HG03139 (cell line): ENCODE measurements at regions not wholly inside any gene's neighbourhood (a gene's known extent, or its start where the extent isn't known, plus 50 kb on each side); places are given as distances from the start of the nearest gene placed in this dataset.

Experiments
- ATAC-seq: cut with Tn5 transposase; IDR thresholded peaks from one replicate; pipeline ENCODE4 v1.9.1; 2021; ENCODE audit not compliant: unreplicated experiment

- no peak for ATAC-seq
Observed at GRCh38 chr1:90210633-90211491, 216.0 kb downstream of the ZNF326 start.

- no peak for ATAC-seq
Observed at GRCh38 chr1:90208949-90209348, 214.0 kb downstream of the ZNF326 start.

DNA sequence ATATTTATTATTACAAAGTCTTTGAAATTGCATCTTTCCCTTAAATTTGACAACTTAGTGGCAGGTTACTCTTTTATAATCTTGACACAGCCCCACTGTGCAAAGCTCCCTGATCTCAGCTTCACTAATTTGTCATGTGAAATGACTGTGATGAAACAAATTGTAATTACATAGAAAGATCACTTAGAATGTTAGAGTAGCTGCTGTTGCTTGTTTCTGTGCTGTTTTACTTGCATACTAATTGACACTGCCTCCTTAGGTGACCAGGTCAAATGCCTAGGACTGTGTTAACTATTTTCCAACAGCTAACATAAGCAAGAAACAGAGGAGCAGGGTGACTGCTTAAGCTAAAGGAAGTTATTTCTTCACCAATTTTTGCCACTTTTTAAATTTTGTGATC is 211.3 kb downstream of the ZNF326 start:
- ATAC-seq: no peak

DNA sequence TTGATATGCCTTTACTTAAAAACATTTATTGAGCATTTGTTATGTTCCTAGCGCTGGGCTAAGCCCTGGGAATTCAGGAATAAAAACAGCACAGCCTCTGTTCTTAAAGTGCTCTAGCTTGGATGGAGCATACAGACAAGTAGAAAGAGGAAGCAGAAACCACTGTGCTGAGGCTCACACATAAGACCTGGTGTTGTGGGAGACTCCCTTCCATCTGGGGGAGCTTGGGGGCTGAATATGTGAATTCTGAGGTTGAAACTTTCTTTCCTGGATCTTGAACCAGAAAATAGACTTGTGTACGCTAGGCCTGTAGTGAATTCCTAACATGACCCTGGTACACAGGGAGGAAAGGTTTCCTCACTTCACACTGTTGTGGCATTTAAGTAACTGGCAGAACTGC is 209.9 kb downstream of the ZNF326 start:
- no peak for ATAC-seq

GRCh38 chr1:90204023-90204590 is 209.2 kb downstream of the ZNF326 start:
- ATAC-seq: no peak

DNA sequence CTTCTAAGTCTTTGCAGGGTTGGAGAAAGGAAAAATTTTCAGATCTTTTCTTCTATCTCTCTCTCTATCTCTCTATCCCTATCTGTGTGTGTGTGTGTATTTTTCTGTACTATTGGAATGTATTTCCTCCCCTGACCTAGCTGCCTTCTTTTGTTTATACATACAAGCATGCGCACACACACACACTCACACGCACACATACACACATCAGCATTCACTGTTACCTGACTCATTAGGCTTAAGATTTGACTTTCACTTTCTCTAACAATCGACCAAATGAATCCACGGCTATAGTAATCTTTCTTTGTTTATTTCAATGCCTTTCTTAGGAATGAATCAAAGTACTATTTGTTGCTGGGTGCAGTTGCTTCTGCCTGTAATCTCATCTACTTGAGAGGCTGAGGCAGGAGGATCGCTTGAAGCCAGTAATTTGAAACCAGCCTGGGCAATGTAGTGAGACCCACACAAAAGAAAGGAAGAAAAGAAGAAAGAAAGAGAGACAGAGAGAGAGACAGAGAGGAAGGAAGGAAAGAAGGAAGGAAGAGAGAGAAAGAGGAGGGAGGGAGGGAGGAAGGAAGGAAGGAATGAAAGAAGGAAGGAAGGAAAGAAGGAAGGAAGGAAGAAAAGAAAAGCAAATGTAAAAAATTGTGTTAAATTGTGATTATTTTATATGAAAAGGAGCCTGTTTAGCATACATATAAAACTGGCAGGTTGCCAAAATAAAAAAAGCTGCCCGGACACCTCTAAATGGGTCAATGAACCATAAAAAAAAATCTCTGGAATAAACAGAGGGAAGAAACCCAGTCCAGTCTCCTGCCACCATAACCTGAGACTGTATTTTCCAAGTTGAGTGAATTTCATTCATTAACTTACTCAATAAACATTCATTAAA is 206.8 kb downstream of the ZNF326 start:
- no peak for ATAC-seq

GRCh38 chr1:90200646-90201205 is 205.8 kb downstream of the ZNF326 start:
- ATAC-seq: no peak

DNA sequence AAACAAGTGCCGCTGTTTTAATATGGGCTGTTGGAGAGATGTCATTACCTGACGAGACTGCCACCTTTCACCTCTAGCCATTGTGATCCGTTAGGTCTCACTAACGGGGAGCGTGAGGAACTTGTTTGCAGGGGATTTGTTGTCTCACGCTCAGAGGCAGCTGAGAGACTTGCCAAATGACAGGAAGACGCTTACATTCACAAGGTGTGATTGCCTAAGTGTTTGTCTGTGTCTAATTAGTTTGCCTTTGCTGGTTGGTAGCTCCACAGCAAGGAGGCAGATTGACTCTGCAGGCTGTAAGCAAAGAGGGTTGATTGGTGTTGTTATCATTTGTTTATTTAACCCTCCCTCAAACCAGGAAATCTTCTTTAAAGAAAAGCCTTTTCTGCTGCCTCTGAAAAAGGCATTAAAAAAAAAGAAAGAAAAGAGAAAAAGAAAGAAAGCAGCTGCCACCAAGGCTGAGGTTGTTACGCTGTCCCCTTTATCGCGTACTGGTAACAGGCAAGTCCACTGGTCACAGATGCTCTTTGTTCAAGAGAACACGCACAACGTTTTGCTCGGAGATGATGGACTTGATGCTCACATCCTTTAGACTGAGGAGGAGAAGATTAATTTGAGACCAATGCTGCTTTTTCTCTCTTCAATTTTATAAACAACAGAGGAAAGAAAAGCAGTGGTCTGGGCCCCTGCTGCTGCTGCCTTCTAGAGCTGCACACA is 203.9 kb downstream of the ZNF326 start:
- no peak for ATAC-seq

GRCh38 chr1:90193116-90193515 is 198.2 kb downstream of the ZNF326 start:
- ATAC-seq: no peak

GRCh38 chr1:90192408-90192807 is 197.5 kb downstream of the ZNF326 start:
- ATAC-seq: no peak

- ATAC-seq: no peak
Observed at GRCh38 chr1:90190523-90190922, 195.6 kb downstream of the ZNF326 start.

DNA sequence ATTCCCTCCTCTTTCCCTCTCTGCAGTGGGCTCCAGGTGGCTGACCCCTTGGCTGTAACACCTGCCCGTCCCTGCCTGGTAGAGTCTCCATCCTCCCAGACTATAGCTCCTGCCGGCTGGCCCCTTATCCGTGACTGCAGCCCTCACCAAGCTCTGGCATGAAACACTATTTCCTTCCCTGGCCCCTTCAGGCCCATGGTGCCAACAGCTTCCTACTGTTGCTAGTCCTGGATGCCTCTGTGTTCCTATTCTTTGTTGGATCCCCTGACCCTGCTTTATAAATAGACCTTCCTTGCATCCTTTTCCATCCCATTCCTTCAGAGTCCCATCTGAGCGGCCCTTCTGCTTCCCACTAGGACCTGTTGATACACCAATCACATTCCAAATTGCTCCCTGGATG is 195.0 kb downstream of the ZNF326 start:
- no peak for ATAC-seq

DNA sequence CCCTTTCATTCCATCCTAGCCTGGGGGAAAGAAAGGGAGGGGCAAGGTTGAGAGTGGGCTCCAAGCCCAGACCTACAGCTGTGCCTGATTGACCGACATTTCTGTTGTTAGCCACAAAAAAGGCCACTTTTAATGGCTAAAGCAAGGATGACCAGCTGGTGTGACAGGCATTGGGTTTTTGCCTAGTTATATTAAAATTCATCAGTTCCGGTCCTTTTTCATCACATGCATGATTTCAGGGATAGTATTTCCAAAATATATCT is 192.3 kb downstream of the ZNF326 start:
- no peak for ATAC-seq

GRCh38 chr1:90186506-90187322 is 191.8 kb downstream of the ZNF326 start:
- no peak for ATAC-seq

DNA sequence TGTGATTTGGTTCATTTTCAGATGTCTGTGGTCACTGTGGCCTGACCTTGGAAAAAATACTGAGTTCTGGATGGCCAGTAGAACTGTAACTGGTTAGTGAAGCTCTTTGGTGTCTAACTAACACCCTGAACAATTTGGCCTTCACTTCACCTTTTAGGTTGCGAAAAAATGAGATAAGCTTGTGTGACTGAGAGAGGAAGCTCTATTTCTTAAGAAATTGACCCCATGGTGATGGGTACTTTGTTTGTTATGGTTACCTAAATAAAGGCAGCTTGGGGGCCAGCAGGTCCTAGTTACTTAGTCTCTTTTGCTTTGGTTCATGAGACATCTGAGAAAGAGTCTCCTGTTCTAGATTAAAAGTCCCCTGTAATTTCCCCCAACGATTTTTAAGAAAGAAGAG is 181.6 kb downstream of the ZNF326 start:
- no peak for ATAC-seq

DNA sequence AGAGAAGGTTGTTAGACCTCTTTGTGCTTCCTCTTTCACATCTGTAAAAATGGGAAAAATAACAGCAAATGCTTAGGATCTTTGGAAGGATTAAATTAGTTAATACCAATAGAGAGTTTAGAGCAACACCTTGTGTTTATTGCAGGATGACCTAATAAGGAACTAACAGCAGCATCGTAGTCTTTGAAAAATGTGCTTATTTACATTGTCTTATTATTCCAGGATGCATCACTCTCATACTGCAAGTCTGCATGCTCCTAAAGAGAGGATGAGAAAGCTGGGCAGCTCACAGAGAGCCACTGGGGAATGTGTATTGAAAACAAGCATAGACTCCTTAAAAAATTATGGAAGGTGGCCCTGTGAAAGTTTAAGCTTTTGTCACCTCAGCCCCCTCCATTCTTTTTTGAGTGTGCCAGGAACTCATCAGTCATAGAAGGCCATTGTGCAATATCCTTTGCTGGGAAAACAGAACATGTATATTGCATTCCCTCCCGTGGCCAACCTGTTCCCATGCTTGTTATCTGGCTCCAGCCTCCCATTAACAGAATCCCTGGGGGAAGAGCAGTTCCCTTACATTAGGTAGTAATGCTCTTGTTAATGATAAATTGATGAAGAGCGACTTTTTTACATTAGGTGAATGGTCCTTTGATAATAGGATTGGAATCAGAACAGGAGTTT is 180.7 kb downstream of the ZNF326 start:
- no peak for ATAC-seq

- no peak for ATAC-seq
Observed at GRCh38 chr1:90174246-90174645, 179.3 kb downstream of the ZNF326 start.

GRCh38 chr1:90162216-90162615 is 167.3 kb downstream of the ZNF326 start:
- no peak for ATAC-seq

- no peak for ATAC-seq
Observed at GRCh38 chr1:90161625-90162024, 166.7 kb downstream of the ZNF326 start.
